HCT116 (cell line): ENCODE measurements at regions not wholly inside any gene's neighbourhood (a gene's known extent, or its start where the extent isn't known, plus 50 kb on each side); places are given as distances from the start of the nearest gene placed in this dataset.
A peak's percentile ranks its signal among the peaks of the same experiment; 100 is the strongest.

Experiments
- ATAC-seq: fragments of 200-7000 bp; cut with Tn5 transposase; 2 replicates; pipeline ENCODE4 v1.9.1; 2020; ENCODE audit warnings: mild to moderate bottlenecking, moderate library complexity
- BruUV-seq: library from RNA; stranded (reverse); fragments of 400-500 nt; replicated peaks from 2 replicates; lab custom pipeline; 2021; lab: Mats Ljungman, UMichigan
- CTCF ChIA-PET: fragments of 300-600 bp; sonication (Branson Sonifier 250); formaldehyde crosslinking; loops from one replicate; lab custom pipeline; 2021; ENCODE audit warnings: antibody characterized with exemption; lab: Charles Lee
- POLR2A ChIA-PET: fragments of 300-600, 350-600 bp; sonication (Branson Sonifier 250); formaldehyde crosslinking; loops from one replicate; lab custom pipeline; 2021; ENCODE audit warnings: antibody characterized with exemption; lab: Charles Lee
- RAD21 ChIA-PET, 2 experiments: fragments of 300-600 bp; sonication (Branson Sonifier 250); formaldehyde crosslinking; loops; one replicate each; lab custom pipeline; 2023; ENCODE audit warnings: low total read pairs in 2 of 2; ENCODE audit not compliant: uncharacterized antibody in 2 of 2, unreplicated experiment in 2 of 2, low non-redundant PET in 1 of 2; lab: Charles Lee
- DNase-seq: peaks from one replicate; pipeline ENCODE4 v3.0.0-alpha.2; 2010; ENCODE audit warnings: low read depth, low spot score
- H2AFZ ChIP-seq: fragments of 200-600 bp; shearing (Covaris generic), sonication (generic); 2 replicates; pipeline ENCODE4 v1.6.1; 2017; ENCODE audit warnings: low read depth, mixed run types, mixed read lengths, antibody characterized with exemption, low read length; ENCODE audit not compliant: poor library complexity, severe bottlenecking
- H3K27ac ChIP-seq: 2 replicates; pipeline ENCODE4 v1.5.1; 2012; ENCODE audit warnings: low read depth, low read length
- H3K27me3 ChIP-seq: fragments of 200-600 bp; sonication (generic); 2 replicates; pipeline ENCODE4 v1.6.1; 2016; ENCODE audit warnings: mixed run types, low read length, mixed read lengths; ENCODE audit not compliant: insufficient read depth
- H3K36me3 ChIP-seq, 2 experiments: fragments of 200-500 bp in 1 of 2; fragments of 200-600 bp in 1 of 2; sonication (Bioruptor generic) in 1 of 2; sonication (generic) in 1 of 2; 2 replicates each; pipeline versions ENCODE4 v1.5.1 to v1.6.1; 2014 to 2016; ENCODE audit warnings: low read length in 2 of 2, inconsistent platforms in 1 of 2, mixed read lengths in 1 of 2, mixed run types in 1 of 2; ENCODE audit not compliant: insufficient read depth in 2 of 2, control insufficient read depth in 1 of 2
- H3K4me1 ChIP-seq, 2 experiments: fragments of 200-600 bp in 1 of 2; sonication (generic) in 1 of 2; 2 replicates each; pipeline versions ENCODE4 v1.5.1 to v1.6.1; 2012 to 2017; ENCODE audit warnings: low read length in 2 of 2, inconsistent platforms in 1 of 2, mild to moderate bottlenecking in 1 of 2, mixed read lengths in 1 of 2, mixed run types in 1 of 2, moderate library complexity in 1 of 2; ENCODE audit not compliant: insufficient read depth in 2 of 2, control insufficient read depth in 1 of 2
- H3K4me2 ChIP-seq: fragments of 200-600 bp; sonication (generic); 2 replicates; pipeline ENCODE4 v1.6.1; 2017; ENCODE audit warnings: mixed run types, low read length, mixed read lengths
- H3K4me3 ChIP-seq, 2 experiments: fragments of 200-600 bp in 1 of 2; sonication (generic) in 1 of 2; replicated peaks in 1 of 2; 2 replicates each; pipeline ENCODE4 v1.5.1; 2011 to 2016; ENCODE audit warnings: low read length in 2 of 2, control low read depth in 1 of 2, low read depth in 1 of 2, mild to moderate bottlenecking in 1 of 2, mixed read lengths in 1 of 2, mixed run types in 1 of 2
- H3K79me2 ChIP-seq: fragments of 200-600 bp; sonication (generic); 2 replicates; pipeline ENCODE4 v1.6.1; 2017; ENCODE audit warnings: mild to moderate bottlenecking, mixed run types, low read length, moderate library complexity, mixed read lengths; ENCODE audit not compliant: insufficient read depth
- H3K9ac ChIP-seq: fragments of 200-600 bp; sonication (generic); 2 replicates; pipeline ENCODE4 v1.6.1; 2016; ENCODE audit warnings: low read length, mixed read lengths
- H3K9me2 ChIP-seq: fragments of 200-600 bp; sonication (generic), shearing (Covaris generic); 2 replicates; pipeline ENCODE4 v1.6.1; 2017; ENCODE audit warnings: mixed run types, mild to moderate bottlenecking, moderate library complexity; ENCODE audit not compliant: insufficient read depth
- H3K9me3 ChIP-seq, 2 experiments: fragments of 200-500 bp in 1 of 2; fragments of 200-600 bp in 1 of 2; sonication (Bioruptor generic) in 1 of 2; sonication (generic) in 1 of 2; 2 replicates each; pipeline ENCODE4 v1.6.1; 2014 to 2017; ENCODE audit warnings: low read length in 2 of 2, mixed read lengths in 2 of 2, inconsistent platforms in 1 of 2, low read depth in 1 of 2, mild to moderate bottlenecking in 1 of 2, mixed run types in 1 of 2, moderate library complexity in 1 of 2; ENCODE audit not compliant: control insufficient read depth in 1 of 2, insufficient read depth in 1 of 2
- H4K20me1 ChIP-seq: fragments of 200-600 bp; sonication (generic), shearing (Covaris generic); 2 replicates; pipeline ENCODE4 v1.6.1; 2017; ENCODE audit warnings: mixed run types, mild to moderate bottlenecking, moderate library complexity; ENCODE audit not compliant: insufficient read depth
- CBX3 ChIP-seq: IDR thresholded peaks from 2 replicates; pipeline ENCODE4 v1.6.1; 2012; ENCODE audit warnings: low read depth
- CEBPB ChIP-seq: IDR thresholded peaks from 2 replicates; pipeline ENCODE4 v1.6.1; 2012; ENCODE audit warnings: low read depth
- ELF1 ChIP-seq: IDR thresholded peaks from 2 replicates; pipeline ENCODE4 v1.6.1; 2012; ENCODE audit warnings: low read depth, borderline replicate concordance
- MAX ChIP-seq: IDR thresholded peaks from 2 replicates; pipeline ENCODE4 v1.6.1; 2012
- POLR2A ChIP-seq: IDR thresholded peaks from 2 replicates; pipeline ENCODE4 v1.7.0; 2011; ENCODE audit warnings: borderline replicate concordance; ENCODE audit not compliant: insufficient read depth, insufficient read length; ENCODE audit errors: extremely low read depth
- POLR2AphosphoS5 ChIP-seq: IDR thresholded peaks from 2 replicates; pipeline ENCODE4 v1.6.1; 2011; ENCODE audit warnings: mild to moderate bottlenecking, low read depth, low read length, moderate library complexity
- REST ChIP-seq: IDR thresholded peaks from 2 replicates; pipeline ENCODE4 v1.6.1; 2012; ENCODE audit warnings: low read depth
- SIN3A ChIP-seq: IDR thresholded peaks from 2 replicates; pipeline ENCODE4 v1.6.1; 2012; ENCODE audit warnings: low read depth
- SP1 ChIP-seq: IDR thresholded peaks from 2 replicates; pipeline ENCODE4 v1.6.1; 2012; ENCODE audit warnings: low read depth
- TCF7L2 ChIP-seq: IDR thresholded peaks from 2 replicates; pipeline ENCODE4 v1.7.0; 2011; ENCODE audit warnings: borderline replicate concordance, inconsistent platforms; ENCODE audit not compliant: insufficient read depth, insufficient read length; ENCODE audit errors: extremely low read depth
- YY1 ChIP-seq: IDR thresholded peaks from 2 replicates; pipeline ENCODE4 v1.6.1; 2011; ENCODE audit warnings: low read length, low read depth, moderate library complexity, mild to moderate bottlenecking; ENCODE audit not compliant: insufficient replicate concordance; ENCODE audit errors: extremely low read depth
- ZBTB33 ChIP-seq: IDR thresholded peaks from 2 replicates; pipeline ENCODE4 v1.6.1; 2011; ENCODE audit warnings: mild to moderate bottlenecking, low read length, moderate library complexity; ENCODE audit not compliant: insufficient replicate concordance; ENCODE audit errors: extremely low read depth
- ZFX ChIP-seq: fragments of 450-650 bp; IDR thresholded peaks from 2 replicates; pipeline ENCODE4 v1.6.1; 2017
- intact Hi-C: fragments of 100-400 bp; cut with micrococcal nuclease; formaldehyde crosslinking; loops from 2 replicates; pipeline ENCODE4 v1.10.0; 2022
- TF ChIP-seq, protein P1 (sequence below): IDR thresholded peaks from 2 replicates; pipeline ENCODE4 v1.6.1; 2012

DNA sequence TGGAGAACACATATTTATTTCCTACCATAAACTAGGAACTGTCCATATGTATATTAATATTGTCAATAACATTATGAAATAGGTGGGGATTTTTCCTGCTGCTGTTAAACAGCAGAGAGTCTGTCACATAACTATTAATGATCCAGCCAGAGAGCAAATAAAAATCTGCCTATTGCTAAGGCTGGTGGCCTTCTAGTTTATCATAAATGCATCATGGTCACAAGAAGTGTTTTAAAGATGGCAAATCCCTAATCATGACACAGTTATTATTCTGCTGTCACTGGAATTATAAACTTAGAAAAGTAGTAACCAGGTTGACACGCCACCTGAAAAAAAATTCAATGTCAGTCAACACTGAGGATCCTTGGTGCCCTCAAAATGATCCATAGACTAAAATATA is 132.3 kb downstream of the HGF start:
- DNase-seq (no peak), ATAC-seq (no peak)
- RAD21 ChIA-PET = no interaction called here
- Histone ChIP-seq H3K79me2 (no peaks in the 10 kb centered on the region), H3K27ac (no peak overlapping the region), H3K4me3 (no peak overlapping the region), H4K20me1 (no peaks in the 10 kb centered on the region), H3K36me3 (no peaks in the 10 kb centered on the region), H3K4me2 (no peak overlapping the region), H2AFZ (peak overlapping the region; percentile 42), H3K9me2 (no peaks in the 10 kb centered on the region), H3K9ac (no peak overlapping the region), H3K4me1 (no peaks in the 10 kb centered on the region), H3K27me3 (no peaks in the 10 kb centered on the region), H3K9me3 (no peaks in the 10 kb centered on the region)
- TF ChIP-seq SP1 (no peak), SIN3A (no peak), CBX3 (no peak), YY1 (no peak), ELF1 (no peak), ZBTB33 (no peak), POLR2A (no peak), TCF7L2 (no peak), MAX (no peak), ZFX (no peak), POLR2AphosphoS5 (no peak), REST (no peak), CEBPB (no peak)
- TF ChIP-seq, protein P1, sequence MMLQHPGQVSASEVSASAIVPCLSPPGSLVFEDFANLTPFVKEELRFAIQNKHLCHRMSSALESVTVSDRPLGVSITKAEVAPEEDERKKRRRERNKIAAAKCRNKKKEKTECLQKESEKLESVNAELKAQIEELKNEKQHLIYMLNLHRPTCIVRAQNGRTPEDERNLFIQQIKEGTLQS = no peak
- POLR2A ChIA-PET = no interaction called here
- no TSS peak for BruUV-seq
- CTCF ChIA-PET = no interaction called here
- intact Hi-C loops = no loop called here
